Natural killer cell (primary cell): ENCODE measurements at regions not wholly inside any gene's neighbourhood (a gene's known extent, or its start where the extent isn't known, plus 50 kb on each side); places are given as distances from the start of the nearest gene placed in this dataset.

Source experiments
- ATAC-seq, 3 donors: fragments of 150-1000 bp in 2 of 3; fragments of 200-7000 bp in 1 of 3; cut with Tn5 transposase; 1 replicate in 1 of 3; 2 replicates in 2 of 3; pipeline ENCODE4 v1.10.0; 2021; ENCODE audit warnings: mild to moderate bottlenecking in 2 of 3, moderate library complexity in 2 of 3
- DNase-seq, 2 donors: peaks; one replicate each; pipeline versions ENCODE4 v3.0.0 to v3.0.0-alpha.2; 2013 to 2021; ENCODE audit warnings: mixed read lengths in 1 of 2
- H3K27ac ChIP-seq: one replicate; pipeline ENCODE4 v1.5.1; 2013; ENCODE audit warnings: mild to moderate bottlenecking, low read length
- H3K27me3 ChIP-seq: one replicate; pipeline ENCODE4 v1.6.1; 2013; ENCODE audit warnings: low read length; ENCODE audit not compliant: control insufficient read depth, insufficient read depth
- H3K36me3 ChIP-seq: one replicate; pipeline ENCODE4 v1.6.1; 2013; ENCODE audit warnings: low read length; ENCODE audit not compliant: control insufficient read depth, insufficient read depth
- H3K4me1 ChIP-seq: one replicate; pipeline ENCODE4 v1.6.1; 2013; ENCODE audit warnings: low read length; ENCODE audit not compliant: control insufficient read depth, insufficient read depth
- H3K4me3 ChIP-seq: one replicate; pipeline ENCODE4 v1.5.1; 2013; ENCODE audit warnings: low read length
- H3K9me3 ChIP-seq: one replicate; pipeline ENCODE4 v1.6.1; 2013; ENCODE audit warnings: low read length; ENCODE audit not compliant: control insufficient read depth, insufficient read depth
- H3K27ac Mint-ChIP-seq, 2 donors: one replicate each; pipeline ENCODE4 v1.8.0; 2022; ENCODE audit warnings: mild to moderate bottlenecking in 2 of 2, mixed read lengths in 2 of 2, moderate library complexity in 1 of 2
- H3K27me3 Mint-ChIP-seq, 2 donors: one replicate each; pipeline ENCODE4 v1.8.0; 2022; ENCODE audit warnings: low read depth in 2 of 2, mixed read lengths in 2 of 2
- H3K36me3 Mint-ChIP-seq: one replicate; pipeline ENCODE4 v1.8.0; 2022; ENCODE audit warnings: mixed read lengths
- H3K4me1 Mint-ChIP-seq, 2 donors: one replicate each; pipeline ENCODE4 v1.8.0; 2022; ENCODE audit warnings: mixed read lengths in 2 of 2
- H3K4me3 Mint-ChIP-seq: one replicate; pipeline ENCODE4 v1.8.0; 2022; ENCODE audit warnings: mild to moderate bottlenecking, moderate library complexity, mixed read lengths
- H3K9me3 Mint-ChIP-seq, 2 donors: one replicate each; pipeline ENCODE4 v1.8.0; 2022; ENCODE audit warnings: mixed read lengths in 2 of 2
- CTCF ChIP-seq: fragments of 200-600 bp; IDR thresholded peaks from one replicate; pipeline ENCODE4 v1.8.0; 2022; ENCODE audit warnings: antibody characterized with exemption
- WGBS: methylation state at CpG from one replicate; pipeline ENCODE4 v1.1.7; 2013; ENCODE audit warnings: missing lambda C conversion rate; ENCODE audit not compliant: insufficient coverage; 5-methylcytosine and 5-hydroxymethylcytosine counted together
- intact Hi-C: fragments of 100-400 bp; cut with micrococcal nuclease; formaldehyde crosslinking; loops from one replicate; pipeline ENCODE4 v1.14.2; 2022

GRCh38 chr2:139059617-139060016 is 279.4 kb upstream of the NXPH2 start:
- H3K27ac ChIP-seq, result no peak overlapping the region
- Mint-ChIP-seq H3K36me3 (no peaks in the 10 kb centered on the region), H3K27ac (no peak overlapping the region), H3K4me3 (no peak overlapping the region), H3K9me3 (peaks cover 3 to 9% of the 10 kb centered on the region in 2 donors), H3K27me3 (no peaks in the 10 kb centered on the region), H3K4me1 (no peaks in the 10 kb centered on the region)
- H3K36me3 ChIP-seq, result no peaks in the 10 kb centered on the region
- 81% methylated on average over 2 of the region's 2 CpGs for WGBS
- no peaks in the 10 kb centered on the region for H3K4me1 ChIP-seq
- TF ChIP-seq CTCF, result no peak
- DNase-seq (no peak), ATAC-seq (no peak)
- H3K9me3 ChIP-seq, result no peaks in the 10 kb centered on the region
- H3K27me3 ChIP-seq, result no peaks in the 10 kb centered on the region
- H3K4me3 ChIP-seq, result no peak overlapping the region
- intact Hi-C loops, result no loop called here

- TF ChIP-seq CTCF, result no peak
- Histone ChIP-seq H3K4me3 (no peak overlapping the region), H3K9me3 (no peaks in the 10 kb centered on the region), H3K27me3 (no peaks in the 10 kb centered on the region), H3K36me3 (no peaks in the 10 kb centered on the region), H3K27ac (no peak overlapping the region), H3K4me1 (no peaks in the 10 kb centered on the region)
- no peak for ATAC-seq
- H3K27me3 Mint-ChIP-seq, result no peaks in the 10 kb centered on the region
- no peaks in the 10 kb centered on the region for H3K4me1 Mint-ChIP-seq
- no peak overlapping the region for H3K4me3 Mint-ChIP-seq
- peaks cover 5% of the 10 kb centered on the region for H3K36me3 Mint-ChIP-seq
- DNase-seq, result no peak
- no peak overlapping the region for H3K27ac Mint-ChIP-seq
- intact Hi-C loops, result no loop called here
- 79% methylated on average over 3 of the region's 3 CpGs for WGBS
- H3K9me3 Mint-ChIP-seq, result peaks cover 10 to 15% of the 10 kb centered on the region in 2 donors
These were observed 275.0 kb upstream of the NXPH2 start for GRCh38 chr2:139055202-139055601.

- DNase-seq (no peak), ATAC-seq (no peak)
- no peaks in the 10 kb centered on the region for H3K4me1 Mint-ChIP-seq
- no peak for TF ChIP-seq CTCF
- H3K4me3 Mint-ChIP-seq, result no peak overlapping the region
- no peaks in the 10 kb centered on the region for H3K27me3 Mint-ChIP-seq
- Histone ChIP-seq H3K36me3 (no peaks in the 10 kb centered on the region), H3K4me3 (no peak overlapping the region), H3K27ac (no peak overlapping the region), H3K27me3 (no peaks in the 10 kb centered on the region), H3K9me3 (peaks cover 4% of the 10 kb centered on the region), H3K4me1 (no peaks in the 10 kb centered on the region)
- H3K9me3 Mint-ChIP-seq, result peaks cover 15 to 21% of the 10 kb centered on the region in 2 donors
- intact Hi-C loops, result no loop called here
- no peak overlapping the region for H3K27ac Mint-ChIP-seq
- peaks cover 25% of the 10 kb centered on the region for H3K36me3 Mint-ChIP-seq
These were observed 267.8 kb upstream of the NXPH2 start for GRCh38 chr2:139048017-139048416.

GRCh38 chr2:139045524-139045923 is 265.3 kb upstream of the NXPH2 start:
- Mint-ChIP-seq H3K4me3 (no peak overlapping the region), H3K27me3 (no peaks in the 10 kb centered on the region), H3K4me1 (no peaks in the 10 kb centered on the region), H3K27ac (no peak overlapping the region), H3K9me3 (peaks cover 12 to 15% of the 10 kb centered on the region in 2 donors), H3K36me3 (peaks cover 21% of the 10 kb centered on the region)
- no peak for TF ChIP-seq CTCF
- 64% methylated on average over 2 of the region's 2 CpGs for WGBS
- ATAC-seq, result no peak
- no peaks in the 10 kb centered on the region for H3K36me3 ChIP-seq
- no peak overlapping the region for H3K4me3 ChIP-seq
- H3K9me3 ChIP-seq, result peaks cover 4% of the 10 kb centered on the region
- intact Hi-C loops, result no loop called here
- no peak overlapping the region for H3K27ac ChIP-seq
- DNase-seq, result no peak
- no peaks in the 10 kb centered on the region for H3K4me1 ChIP-seq
- H3K27me3 ChIP-seq, result no peaks in the 10 kb centered on the region
